ENCODE measurements at regions not wholly inside any gene's neighbourhood (a gene's known extent, or its start where the extent isn't known, plus 50 kb on each side); places are given as distances from the start of the nearest gene placed in this dataset.

GRCh38 chr1:199696225-199696624 is 331.3 kb upstream of the NR5A2 start:
- Histone ChIP-seq H3K27ac (no peak overlapping the region), H3K4me3 (no peak overlapping the region), H3K36me3 (no peaks in the 10 kb centered on the region), H3K27me3 (no peaks in the 10 kb centered on the region), H3K4me1 (no peaks in the 10 kb centered on the region), H3K9me3 (no peaks in the 10 kb centered on the region)
- no peak for DNase-seq
- WGBS, 2 donors: 77 to 84% methylated on average over 2 of the region's 2 CpGs
- no peak for TF ChIP-seq CTCF (IDR thresholded peaks at IDR 0.05)
- intact Hi-C loops (cut with DNase I): no loop called here

GRCh38 chr1:199698222-199698621 is 329.3 kb upstream of the NR5A2 start:
- Histone ChIP-seq H3K9me3 (no peaks in the 10 kb centered on the region), H3K36me3 (no peaks in the 10 kb centered on the region), H3K27ac (no peak overlapping the region), H3K27me3 (no peaks in the 10 kb centered on the region), H3K4me3 (no peak overlapping the region), H3K4me1 (no peaks in the 10 kb centered on the region)
- TF ChIP-seq POLR2A (IDR thresholded peaks at IDR 0.05): no peak
- TF ChIP-seq CTCF (IDR thresholded peaks at IDR 0.05): no peak
- DNase-seq: no peak
- intact Hi-C loops (cut with DNase I): no loop called here

- intact Hi-C loops (cut with DNase I): no loop called here
- Histone ChIP-seq H3K4me1 (no peaks in the 10 kb centered on the region), H3K4me3 (no peak overlapping the region), H3K27ac (no peak overlapping the region), H3K9me3 (no peaks in the 10 kb centered on the region), H3K27me3 (no peaks in the 10 kb centered on the region), H3K36me3 (no peaks in the 10 kb centered on the region)
- TF ChIP-seq CTCF (IDR thresholded peaks at IDR 0.05): no peak
- no peak for TF ChIP-seq POLR2A (IDR thresholded peaks at IDR 0.05)
- 71 to 74% methylated on average over 4 of the region's 4 CpGs for WGBS, 2 donors
- DNase-seq: no peak
These were observed 327.0 kb upstream of the NR5A2 start for GRCh38 chr1:199700551-199700950.

- Histone ChIP-seq H3K27ac (no peak overlapping the region), H3K27me3 (no peaks in the 10 kb centered on the region), H3K4me3 (no peak overlapping the region), H3K4me1 (no peaks in the 10 kb centered on the region), H3K9me3 (no peaks in the 10 kb centered on the region), H3K36me3 (no peaks in the 10 kb centered on the region)
- intact Hi-C loops (cut with DNase I): no loop called here
- DNase-seq: no peak
- WGBS, 2 donors: 56 to 75% methylated on average over 2 of the region's 2 CpGs
- TF ChIP-seq CTCF (IDR thresholded peaks at IDR 0.05): no peak
- TF ChIP-seq POLR2A (IDR thresholded peaks at IDR 0.05): no peak
These were observed 325.8 kb upstream of the NR5A2 start for GRCh38 chr1:199701726-199702125.

- no peak for DNase-seq
- intact Hi-C loops (cut with DNase I): no loop called here
- H3K36me3 ChIP-seq: no peaks in the 10 kb centered on the region
- no peak overlapping the region for H3K27ac ChIP-seq
- no peaks in the 10 kb centered on the region for H3K4me1 ChIP-seq
- TF ChIP-seq POLR2A (IDR thresholded peaks at IDR 0.05) (no peak), CTCF (IDR thresholded peaks at IDR 0.05) (no peak)
- H3K4me3 ChIP-seq: no peak overlapping the region
- no peaks in the 10 kb centered on the region for H3K27me3 ChIP-seq
- H3K9me3 ChIP-seq: no peaks in the 10 kb centered on the region
These were observed 323.3 kb upstream of the NR5A2 start for GRCh38 chr1:199704231-199704630.
